Activated CD8-positive, alpha-beta T cell treated with anti-CD3 and anti-CD28 coated beads for 36 hours (primary cell): ENCODE measurements at regions not wholly inside any gene's neighbourhood (a gene's known extent, or its start where the extent isn't known, plus 50 kb on each side); places are given as distances from the start of the nearest gene placed in this dataset.

Experiments used
- ATAC-seq: fragments of 200-7000 bp; cut with Tn5 transposase; one replicate; pipeline ENCODE4 v1.10.0; 2021; ENCODE audit warnings: mild to moderate bottlenecking, moderate library complexity
- CTCF ChIA-PET: fragments of 350-600 bp; sonication (Branson Sonifier 250); formaldehyde crosslinking; loops from one replicate; lab custom pipeline; 2021; ENCODE audit warnings: antibody characterized with exemption; lab: Charles Lee
- POLR2A ChIA-PET: fragments of 350-600 bp; sonication (Branson Sonifier 250); formaldehyde crosslinking; loops from one replicate; lab custom pipeline; 2021; ENCODE audit warnings: antibody characterized with exemption; lab: Charles Lee
- DNase-seq: peaks from one replicate; pipeline ENCODE4 v3.0.0-alpha.2; 2020
- H3K27ac Mint-ChIP-seq: one replicate; pipeline ENCODE4 v1.8.0; 2021; ENCODE audit warnings: mild to moderate bottlenecking, mixed read lengths
- H3K27me3 Mint-ChIP-seq: one replicate; pipeline ENCODE4 v1.8.0; 2021; ENCODE audit warnings: mixed read lengths
- H3K36me3 Mint-ChIP-seq: one replicate; pipeline ENCODE4 v1.8.0; 2021; ENCODE audit warnings: low read depth, mixed read lengths
- H3K4me1 Mint-ChIP-seq: one replicate; pipeline ENCODE4 v1.8.0; 2021; ENCODE audit warnings: low read depth, mixed read lengths
- H3K4me3 Mint-ChIP-seq: one replicate; pipeline ENCODE4 v1.8.0; 2021; ENCODE audit warnings: mild to moderate bottlenecking, moderate library complexity, mixed read lengths
- H3K9me3 Mint-ChIP-seq: one replicate; pipeline ENCODE4 v1.8.0; 2021; ENCODE audit warnings: mixed read lengths
- CTCF ChIP-seq: fragments of 200-600 bp; IDR thresholded peaks from one replicate; pipeline ENCODE4 v1.8.0; 2022; ENCODE audit warnings: antibody characterized with exemption, mild to moderate bottlenecking
- intact Hi-C: fragments of 100-400 bp; cut with micrococcal nuclease; formaldehyde crosslinking; loops from one replicate; pipeline ENCODE4 v1.10.0; 2022

DNA sequence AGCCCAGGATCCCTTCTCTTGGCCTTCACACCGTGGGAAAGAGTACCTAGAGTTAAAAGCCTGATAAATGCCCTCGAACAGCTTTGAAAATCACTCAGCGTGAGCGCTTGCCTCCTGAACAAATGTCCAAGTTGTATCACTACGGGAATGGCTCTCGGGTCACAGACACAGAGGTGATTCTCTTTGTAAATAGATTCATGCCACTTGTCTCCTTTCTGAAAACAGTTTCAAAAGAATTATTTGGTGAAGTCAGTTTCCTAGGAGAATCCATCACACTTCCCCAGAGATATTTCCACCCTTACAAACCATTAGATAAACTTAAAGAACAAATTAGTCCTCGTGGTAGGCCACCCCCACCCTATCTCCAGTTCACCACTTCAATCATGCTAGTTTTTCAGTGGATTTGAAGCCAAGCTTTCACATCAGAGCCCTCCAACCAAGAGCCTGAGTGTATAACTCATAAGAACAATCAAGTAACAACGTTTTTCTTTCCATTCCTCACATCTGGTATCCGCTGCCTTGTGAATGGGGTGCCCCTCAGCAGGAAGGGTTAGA is 132.9 kb downstream of the SLC30A10 start:
- ChIA-PET POLR2A (no interaction called here), CTCF (no interaction called here)
- H3K9me3 Mint-ChIP-seq: no peaks in the 10 kb centered on the region
- H3K27ac Mint-ChIP-seq: no peak overlapping the region
- DNase-seq: no peak
- ATAC-seq: no peak
- H3K4me1 Mint-ChIP-seq: no peaks in the 10 kb centered on the region
- H3K27me3 Mint-ChIP-seq: peaks cover 11% of the 10 kb centered on the region
- intact Hi-C loops: no loop called here
- H3K4me3 Mint-ChIP-seq: no peak overlapping the region
- no peak for TF ChIP-seq CTCF
- no peaks in the 10 kb centered on the region for H3K36me3 Mint-ChIP-seq

DNA sequence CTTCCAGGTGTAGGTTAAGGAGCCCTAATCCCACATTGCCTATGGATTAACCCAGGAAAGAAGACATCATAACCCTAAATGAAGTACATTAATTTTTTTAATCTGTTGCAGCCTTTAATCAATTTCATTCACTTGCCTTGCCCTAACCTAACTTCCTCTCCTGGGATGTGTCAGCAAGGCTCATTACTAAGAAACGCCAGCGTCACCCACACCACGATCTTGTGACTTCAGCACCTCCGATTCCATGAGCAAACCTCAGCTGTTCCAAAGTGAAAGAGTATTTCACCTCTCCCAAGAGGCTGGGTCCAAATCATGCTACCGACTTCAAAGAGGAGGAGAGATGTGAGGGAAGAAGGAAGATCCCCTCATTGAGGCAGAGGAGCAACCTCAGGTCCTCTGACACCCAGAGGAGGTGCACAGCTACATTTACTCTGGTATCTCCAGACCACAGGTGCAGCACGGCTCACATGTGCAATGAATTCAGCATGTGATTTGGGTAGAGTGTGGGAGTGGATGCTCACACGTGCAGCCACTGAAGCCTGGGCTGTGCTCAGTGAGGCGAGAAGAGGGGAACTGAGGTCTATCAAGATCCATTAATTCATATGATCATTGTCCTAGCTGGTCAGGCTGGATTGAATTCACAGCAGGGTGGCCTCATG is 134.1 kb downstream of the SLC30A10 start:
- ChIA-PET CTCF (no interaction called here), POLR2A (no interaction called here)
- intact Hi-C loops: no loop called here
- Mint-ChIP-seq H3K27ac (no peak overlapping the region), H3K9me3 (no peaks in the 10 kb centered on the region), H3K4me3 (no peak overlapping the region), H3K36me3 (no peaks in the 10 kb centered on the region), H3K27me3 (peaks cover 11% of the 10 kb centered on the region), H3K4me1 (no peaks in the 10 kb centered on the region)
- DNase-seq (no peak), ATAC-seq (no peak)
- TF ChIP-seq CTCF: no peak

DNA sequence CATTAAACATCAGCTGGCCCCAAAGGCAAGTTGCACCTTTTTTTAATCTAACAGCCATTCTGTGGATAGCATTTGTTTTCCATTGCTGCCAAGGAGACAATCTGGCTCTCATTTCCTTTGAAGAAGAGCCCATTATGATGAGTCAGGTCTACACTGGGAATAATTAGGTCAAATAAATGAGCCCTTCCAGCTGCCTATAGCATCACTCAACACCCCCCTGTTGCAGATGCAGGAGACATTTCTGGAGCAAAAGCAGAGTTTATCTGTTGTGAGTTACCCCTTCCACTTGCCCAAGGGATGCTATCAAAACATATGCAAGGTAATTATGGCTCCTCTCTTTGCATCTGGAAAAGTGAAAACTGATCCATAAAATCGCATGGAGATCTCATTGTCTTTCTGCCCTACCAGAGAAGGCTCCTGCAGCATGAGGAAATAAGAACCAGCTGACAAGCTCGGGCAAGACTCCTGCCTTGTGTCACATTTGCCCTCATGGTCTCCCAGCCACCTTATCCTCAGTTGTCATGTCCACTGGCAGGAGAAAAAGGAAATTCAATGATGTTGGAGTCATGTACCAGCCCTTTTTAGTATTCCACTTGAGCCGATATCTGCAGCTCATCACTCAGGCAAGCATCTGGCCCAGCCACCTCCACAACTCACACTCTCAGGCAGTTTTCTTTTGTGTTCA is 135.9 kb downstream of the SLC30A10 start:
- peaks cover 11% of the 10 kb centered on the region for H3K27me3 Mint-ChIP-seq
- H3K27ac Mint-ChIP-seq: no peak overlapping the region
- no peak for ATAC-seq
- H3K4me1 Mint-ChIP-seq: no peaks in the 10 kb centered on the region
- H3K36me3 Mint-ChIP-seq: no peaks in the 10 kb centered on the region
- H3K9me3 Mint-ChIP-seq: no peaks in the 10 kb centered on the region
- no peak for DNase-seq
- ChIA-PET CTCF (no interaction called here), POLR2A (no interaction called here)
- H3K4me3 Mint-ChIP-seq: no peak overlapping the region
- intact Hi-C loops: no loop called here
- no peak for TF ChIP-seq CTCF

DNA sequence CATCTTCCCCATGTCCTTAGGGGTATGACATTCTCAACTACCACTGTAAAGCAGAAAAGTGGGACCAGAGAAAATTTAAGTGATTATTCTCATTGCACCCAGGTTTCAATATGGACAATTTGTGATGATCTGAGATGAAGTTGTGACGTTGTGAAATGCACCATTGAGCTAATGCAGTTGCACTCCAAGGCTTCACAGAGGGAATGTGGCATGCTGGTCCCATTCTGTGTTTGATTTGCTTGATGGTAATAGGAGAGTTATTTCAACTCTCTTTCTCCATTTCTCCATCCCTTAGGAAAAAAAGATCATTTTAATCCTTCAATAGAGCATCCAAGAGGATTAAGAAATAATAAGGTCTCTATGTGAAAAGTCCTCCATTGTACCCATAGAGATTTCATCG is 136.6 kb downstream of the SLC30A10 start:
- POLR2A ChIA-PET: no interaction called here
- CTCF ChIA-PET: no interaction called here
- Mint-ChIP-seq H3K9me3 (no peaks in the 10 kb centered on the region), H3K4me3 (no peak overlapping the region), H3K27me3 (peaks cover 11% of the 10 kb centered on the region), H3K36me3 (no peaks in the 10 kb centered on the region), H3K27ac (no peak overlapping the region), H3K4me1 (no peaks in the 10 kb centered on the region)
- no peak for DNase-seq
- intact Hi-C loops: no loop called here
- ATAC-seq: no peak
- TF ChIP-seq CTCF: no peak
